ENCODE measurements at regions not wholly inside any gene's neighbourhood (a gene's known extent, or its start where the extent isn't known, plus 50 kb on each side); places are given as distances from the start of the nearest gene placed in this dataset.

GRCh38 chr3:56867671-56868070 is 65.9 kb upstream of the ARHGEF3 start:
- DNase-seq (ENCODE audit: low read depth) = no peak

- DNase-seq (ENCODE audit: low read depth) = no peak
Observed at GRCh38 chr3:56864918-56865524, 63.3 kb upstream of the ARHGEF3 start.

- no peak for DNase-seq (ENCODE audit: low read depth)
Observed at GRCh38 chr3:56864090-56864489, 62.3 kb upstream of the ARHGEF3 start.

- peak; percentile 89 for DNase-seq (ENCODE audit: low read depth)
Observed at GRCh38 chr3:56862352-56863062, 60.8 kb upstream of the ARHGEF3 start.

- no peak for DNase-seq (ENCODE audit: low read depth)
Observed at GRCh38 chr3:56861511-56861910, 59.8 kb upstream of the ARHGEF3 start.

- DNase-seq (ENCODE audit: low read depth) = no peak
Observed at GRCh38 chr3:56860939-56861338, 59.2 kb upstream of the ARHGEF3 start.

- no peak for DNase-seq (ENCODE audit: low read depth)
Observed at GRCh38 chr3:56860351-56860750, 58.6 kb upstream of the ARHGEF3 start.

GRCh38 chr3:56858331-56858730 is 56.6 kb upstream of the ARHGEF3 start:
- DNase-seq (ENCODE audit: low read depth) = no peak

GRCh38 chr3:56857178-56857577 is 55.4 kb upstream of the ARHGEF3 start:
- no peak for DNase-seq (ENCODE audit: low read depth)

- DNase-seq (ENCODE audit: low read depth) = no peak
Observed at GRCh38 chr3:56856752-56857151, 55.0 kb upstream of the ARHGEF3 start.

GRCh38 chr3:56855856-56856512 is 54.2 kb upstream of the ARHGEF3 start:
- no peak for DNase-seq (ENCODE audit: low read depth)

GRCh38 chr3:56854856-56855611 is 53.3 kb upstream of the ARHGEF3 start:
- DNase-seq (ENCODE audit: low read depth) = no peak

- DNase-seq (ENCODE audit: low read depth) = peak; percentile 54
Observed at GRCh38 chr3:56851966-56852884, 50.5 kb upstream of the ARHGEF3 start.
